Natural killer cell (primary cell): ENCODE measurements at regions not wholly inside any gene's neighbourhood (a gene's known extent, or its start where the extent isn't known, plus 50 kb on each side); places are given as distances from the start of the nearest gene placed in this dataset.

Experiments
- ATAC-seq, 3 donors: fragments of 150-1000 bp in 2 of 3; fragments of 200-7000 bp in 1 of 3; cut with Tn5 transposase; 1 replicate in 1 of 3; 2 replicates in 2 of 3; pipeline ENCODE4 v1.10.0; 2021; ENCODE audit warnings: mild to moderate bottlenecking in 2 of 3, moderate library complexity in 2 of 3
- DNase-seq, 2 donors: peaks; one replicate each; pipeline versions ENCODE4 v3.0.0 to v3.0.0-alpha.2; 2013 to 2021; ENCODE audit warnings: mixed read lengths in 1 of 2
- H3K27ac ChIP-seq: one replicate; pipeline ENCODE4 v1.5.1; 2013; ENCODE audit warnings: mild to moderate bottlenecking, low read length
- H3K27me3 ChIP-seq: one replicate; pipeline ENCODE4 v1.6.1; 2013; ENCODE audit warnings: low read length; ENCODE audit not compliant: control insufficient read depth, insufficient read depth
- H3K36me3 ChIP-seq: one replicate; pipeline ENCODE4 v1.6.1; 2013; ENCODE audit warnings: low read length; ENCODE audit not compliant: control insufficient read depth, insufficient read depth
- H3K4me1 ChIP-seq: one replicate; pipeline ENCODE4 v1.6.1; 2013; ENCODE audit warnings: low read length; ENCODE audit not compliant: control insufficient read depth, insufficient read depth
- H3K4me3 ChIP-seq: one replicate; pipeline ENCODE4 v1.5.1; 2013; ENCODE audit warnings: low read length
- H3K9me3 ChIP-seq: one replicate; pipeline ENCODE4 v1.6.1; 2013; ENCODE audit warnings: low read length; ENCODE audit not compliant: control insufficient read depth, insufficient read depth
- H3K27ac Mint-ChIP-seq, 2 donors: one replicate each; pipeline ENCODE4 v1.8.0; 2022; ENCODE audit warnings: mild to moderate bottlenecking in 2 of 2, mixed read lengths in 2 of 2, moderate library complexity in 1 of 2
- H3K27me3 Mint-ChIP-seq, 2 donors: one replicate each; pipeline ENCODE4 v1.8.0; 2022; ENCODE audit warnings: low read depth in 2 of 2, mixed read lengths in 2 of 2
- H3K36me3 Mint-ChIP-seq: one replicate; pipeline ENCODE4 v1.8.0; 2022; ENCODE audit warnings: mixed read lengths
- H3K4me1 Mint-ChIP-seq, 2 donors: one replicate each; pipeline ENCODE4 v1.8.0; 2022; ENCODE audit warnings: mixed read lengths in 2 of 2
- H3K4me3 Mint-ChIP-seq: one replicate; pipeline ENCODE4 v1.8.0; 2022; ENCODE audit warnings: mild to moderate bottlenecking, moderate library complexity, mixed read lengths
- H3K9me3 Mint-ChIP-seq, 2 donors: one replicate each; pipeline ENCODE4 v1.8.0; 2022; ENCODE audit warnings: mixed read lengths in 2 of 2
- WGBS: methylation state at CpG from one replicate; pipeline ENCODE4 v1.1.7; 2013; ENCODE audit warnings: missing lambda C conversion rate; ENCODE audit not compliant: insufficient coverage; 5-methylcytosine and 5-hydroxymethylcytosine counted together
- intact Hi-C: fragments of 100-400 bp; cut with micrococcal nuclease; formaldehyde crosslinking; loops from one replicate; pipeline ENCODE4 v1.14.2; 2022
- TF ChIP-seq, protein P1 (sequence below): fragments of 200-600 bp; IDR thresholded peaks from one replicate; pipeline ENCODE4 v1.8.0; 2022; ENCODE audit warnings: antibody characterized with exemption

DNA sequence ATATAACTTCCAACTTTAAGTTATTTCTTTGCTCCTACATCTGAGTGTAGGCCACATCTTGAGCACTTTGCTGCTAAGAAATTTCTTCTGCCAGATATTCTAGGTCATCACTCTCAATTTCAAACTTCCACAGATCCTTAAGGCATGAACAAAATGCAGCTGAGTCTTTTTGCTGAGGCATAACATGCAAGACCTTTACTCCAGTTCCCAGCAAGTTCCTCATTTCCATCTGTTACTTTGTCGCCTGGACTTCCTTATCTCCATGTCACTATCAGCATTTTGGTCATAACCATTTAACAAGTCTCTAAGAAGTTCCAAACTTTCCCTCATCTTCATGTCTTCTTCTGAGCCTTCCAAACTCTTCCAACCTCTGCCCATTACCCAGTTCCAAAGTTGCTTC, 1077.3 kb upstream of the TMEFF2 start:
- no peak overlapping the region for H3K27ac Mint-ChIP-seq
- intact Hi-C loops = no loop called here
- H3K9me3 ChIP-seq = peaks cover 4% of the 10 kb centered on the region
- 53% methylated on average over 1 of the region's 1 CpG for WGBS
- H3K4me1 ChIP-seq = no peaks in the 10 kb centered on the region
- DNase-seq (no peak), ATAC-seq (no peak)
- no peaks in the 10 kb centered on the region for H3K27me3 Mint-ChIP-seq
- no peak overlapping the region for H3K27ac ChIP-seq
- no peaks in the 10 kb centered on the region for H3K36me3 Mint-ChIP-seq
- H3K4me3 Mint-ChIP-seq = no peak overlapping the region
- TF ChIP-seq, protein P1, sequence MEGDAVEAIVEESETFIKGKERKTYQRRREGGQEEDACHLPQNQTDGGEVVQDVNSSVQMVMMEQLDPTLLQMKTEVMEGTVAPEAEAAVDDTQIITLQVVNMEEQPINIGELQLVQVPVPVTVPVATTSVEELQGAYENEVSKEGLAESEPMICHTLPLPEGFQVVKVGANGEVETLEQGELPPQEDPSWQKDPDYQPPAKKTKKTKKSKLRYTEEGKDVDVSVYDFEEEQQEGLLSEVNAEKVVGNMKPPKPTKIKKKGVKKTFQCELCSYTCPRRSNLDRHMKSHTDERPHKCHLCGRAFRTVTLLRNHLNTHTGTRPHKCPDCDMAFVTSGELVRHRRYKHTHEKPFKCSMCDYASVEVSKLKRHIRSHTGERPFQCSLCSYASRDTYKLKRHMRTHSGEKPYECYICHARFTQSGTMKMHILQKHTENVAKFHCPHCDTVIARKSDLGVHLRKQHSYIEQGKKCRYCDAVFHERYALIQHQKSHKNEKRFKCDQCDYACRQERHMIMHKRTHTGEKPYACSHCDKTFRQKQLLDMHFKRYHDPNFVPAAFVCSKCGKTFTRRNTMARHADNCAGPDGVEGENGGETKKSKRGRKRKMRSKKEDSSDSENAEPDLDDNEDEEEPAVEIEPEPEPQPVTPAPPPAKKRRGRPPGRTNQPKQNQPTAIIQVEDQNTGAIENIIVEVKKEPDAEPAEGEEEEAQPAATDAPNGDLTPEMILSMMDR = no peak
- no peak overlapping the region for H3K4me3 ChIP-seq
- H3K9me3 Mint-ChIP-seq = peaks cover 12 to 15% of the 10 kb centered on the region in 2 donors
- no peaks in the 10 kb centered on the region for H3K36me3 ChIP-seq
- no peaks in the 10 kb centered on the region for H3K27me3 ChIP-seq
- H3K4me1 Mint-ChIP-seq = no peaks in the 10 kb centered on the region

DNA sequence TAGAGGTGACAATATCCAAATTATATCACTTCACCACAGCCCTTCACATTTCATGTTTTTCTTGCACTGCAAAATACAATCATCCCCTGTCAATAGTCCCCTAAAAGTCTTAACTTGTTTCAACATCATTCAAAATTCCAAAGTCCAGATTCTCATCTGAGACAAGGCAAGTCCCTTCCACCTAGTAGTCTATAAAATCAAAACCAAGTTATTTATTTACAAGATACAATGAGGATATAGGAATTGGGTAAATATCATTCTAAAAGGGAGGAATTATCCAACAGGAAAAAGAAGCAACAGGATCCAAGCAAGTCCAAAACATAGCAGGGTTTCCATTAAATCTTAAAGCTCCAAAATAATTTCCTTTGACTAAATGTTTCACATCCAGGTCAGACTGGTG, 1076.1 kb upstream of the TMEFF2 start:
- TF ChIP-seq, protein P1 = no peak
- H3K27ac Mint-ChIP-seq = no peak overlapping the region
- Histone ChIP-seq H3K4me3 (no peak overlapping the region), H3K9me3 (no peaks in the 10 kb centered on the region), H3K4me1 (no peaks in the 10 kb centered on the region), H3K36me3 (no peaks in the 10 kb centered on the region), H3K27me3 (no peaks in the 10 kb centered on the region), H3K27ac (no peak overlapping the region)
- DNase-seq (no peak), ATAC-seq (no peak)
- no peaks in the 10 kb centered on the region for H3K27me3 Mint-ChIP-seq
- H3K4me1 Mint-ChIP-seq = no peaks in the 10 kb centered on the region
- peaks cover 12 to 14% of the 10 kb centered on the region in 2 donors for H3K9me3 Mint-ChIP-seq
- no peaks in the 10 kb centered on the region for H3K36me3 Mint-ChIP-seq
- intact Hi-C loops = no loop called here
- H3K4me3 Mint-ChIP-seq = no peak overlapping the region

DNA sequence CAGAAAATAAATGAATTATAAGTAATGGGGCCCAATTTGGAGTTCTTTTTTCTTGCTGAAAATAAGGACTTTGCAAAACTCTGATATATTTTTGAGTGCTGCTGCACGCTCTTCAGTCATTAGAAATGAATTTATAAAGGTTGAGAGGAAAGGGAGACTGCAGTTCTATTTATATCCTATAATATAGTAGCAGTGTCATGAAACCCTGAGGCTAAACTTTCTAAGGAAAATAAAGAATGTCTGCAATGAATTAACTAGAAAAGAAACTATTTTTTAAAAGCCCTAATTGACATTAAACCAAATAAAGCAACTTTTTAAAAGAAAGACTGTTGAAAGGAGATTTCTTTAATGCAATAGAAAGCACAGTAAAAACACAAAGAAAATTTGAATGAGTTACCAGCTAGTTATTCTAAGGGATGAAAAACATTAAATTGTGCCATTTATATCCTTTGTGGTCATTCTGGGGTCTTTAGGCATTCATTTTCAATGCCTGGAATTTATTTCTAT, 1072.8 kb upstream of the TMEFF2 start:
- Histone ChIP-seq H3K4me1 (no peaks in the 10 kb centered on the region), H3K9me3 (no peaks in the 10 kb centered on the region), H3K27me3 (no peaks in the 10 kb centered on the region), H3K4me3 (no peak overlapping the region), H3K36me3 (no peaks in the 10 kb centered on the region), H3K27ac (no peak overlapping the region)
- DNase-seq (no peak), ATAC-seq (no peak)
- Mint-ChIP-seq H3K27me3 (no peaks in the 10 kb centered on the region), H3K36me3 (no peaks in the 10 kb centered on the region), H3K4me3 (no peak overlapping the region), H3K4me1 (no peaks in the 10 kb centered on the region), H3K9me3 (peaks cover 14 to 20% of the 10 kb centered on the region in 2 donors), H3K27ac (no peak overlapping the region)
- intact Hi-C loops = no loop called here
- TF ChIP-seq, protein P1 = no peak
- WGBS = no CpG with 5 or more reads among the region's 1 CpG

DNA sequence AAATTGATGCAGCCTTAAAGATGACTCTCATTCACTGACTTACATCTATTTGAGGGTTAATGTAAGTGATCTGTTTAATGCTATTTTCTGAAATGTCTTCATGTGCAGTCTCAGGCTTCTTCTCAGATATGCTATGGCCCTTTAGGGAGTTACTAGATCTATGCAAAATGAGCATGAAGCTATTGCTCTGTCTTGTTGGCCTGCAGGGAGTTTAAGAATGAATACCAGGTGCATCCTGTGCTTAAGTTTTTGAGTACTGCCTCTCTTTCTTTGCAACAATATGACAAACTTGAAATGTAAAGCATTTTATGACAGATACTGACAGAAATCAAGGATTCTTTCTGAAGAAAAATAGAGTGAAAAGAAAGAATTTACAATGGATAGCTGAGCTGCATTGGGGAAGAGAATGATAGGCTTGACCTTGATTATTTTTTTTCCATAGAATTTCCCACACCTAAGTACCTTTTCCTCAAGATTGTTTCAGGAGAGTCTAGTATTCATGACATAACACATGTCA, 1058.3 kb upstream of the TMEFF2 start:
- H3K36me3 Mint-ChIP-seq = no peaks in the 10 kb centered on the region
- TF ChIP-seq, protein P1 = no peak
- no peak for ATAC-seq

More for the DNA sequence above, 1058.3 kb upstream of the TMEFF2 start:
- Histone ChIP-seq H3K9me3 (no peaks in the 10 kb centered on the region), H3K4me3 (no peak overlapping the region), H3K27ac (no peak overlapping the region), H3K4me1 (no peaks in the 10 kb centered on the region), H3K27me3 (no peaks in the 10 kb centered on the region), H3K36me3 (no peaks in the 10 kb centered on the region)
- no peak overlapping the region for H3K27ac Mint-ChIP-seq
- H3K4me3 Mint-ChIP-seq = no peak overlapping the region
- H3K27me3 Mint-ChIP-seq = no peaks in the 10 kb centered on the region
- intact Hi-C loops = no loop called here
- no peaks in the 10 kb centered on the region for H3K4me1 Mint-ChIP-seq
- peaks cover 7 to 9% of the 10 kb centered on the region in 2 donors for H3K9me3 Mint-ChIP-seq
- no peak for DNase-seq
